AG08395 (cell line): ENCODE measurements at regions not wholly inside any gene's neighbourhood (a gene's known extent, or its start where the extent isn't known, plus 50 kb on each side); places are given as distances from the start of the nearest gene placed in this dataset.

Source experiments
- DNase-seq: peaks from one replicate; pipeline ENCODE4 v3.0.0; 2012; ENCODE audit warnings: mixed read lengths, low spot score

DNA sequence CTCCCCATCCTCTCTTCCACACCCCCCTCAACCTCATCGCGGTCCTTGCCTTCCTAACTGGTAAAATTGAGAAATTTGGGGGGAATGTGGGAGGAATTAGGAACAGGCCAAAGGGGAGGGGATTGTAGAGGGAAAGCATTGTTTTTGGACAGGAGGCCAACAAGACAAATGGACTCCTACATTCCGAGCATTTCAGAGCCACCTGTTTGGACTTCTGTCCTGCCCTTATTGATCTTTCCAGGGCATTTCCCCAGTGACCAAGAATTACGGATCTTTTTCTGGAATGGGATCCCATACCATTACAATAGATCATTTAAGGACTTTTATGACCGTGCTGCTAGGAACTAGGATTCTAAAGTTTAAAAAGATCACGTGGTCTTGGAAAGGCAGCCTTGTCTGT, 221.3 kb upstream of the ASIC2 start:
- DNase-seq: no peak

GRCh38 chr17:33515974-33516373, 222.9 kb upstream of the ASIC2 start:
- no peak for DNase-seq

GRCh38 chr17:33516645-33517044, 223.6 kb upstream of the ASIC2 start:
- no peak for DNase-seq

- DNase-seq: no peak
Observed at GRCh38 chr17:33517746-33518145, 224.7 kb upstream of the ASIC2 start.

GRCh38 chr17:33519692-33520091, 226.6 kb upstream of the ASIC2 start:
- DNase-seq: no peak

DNA sequence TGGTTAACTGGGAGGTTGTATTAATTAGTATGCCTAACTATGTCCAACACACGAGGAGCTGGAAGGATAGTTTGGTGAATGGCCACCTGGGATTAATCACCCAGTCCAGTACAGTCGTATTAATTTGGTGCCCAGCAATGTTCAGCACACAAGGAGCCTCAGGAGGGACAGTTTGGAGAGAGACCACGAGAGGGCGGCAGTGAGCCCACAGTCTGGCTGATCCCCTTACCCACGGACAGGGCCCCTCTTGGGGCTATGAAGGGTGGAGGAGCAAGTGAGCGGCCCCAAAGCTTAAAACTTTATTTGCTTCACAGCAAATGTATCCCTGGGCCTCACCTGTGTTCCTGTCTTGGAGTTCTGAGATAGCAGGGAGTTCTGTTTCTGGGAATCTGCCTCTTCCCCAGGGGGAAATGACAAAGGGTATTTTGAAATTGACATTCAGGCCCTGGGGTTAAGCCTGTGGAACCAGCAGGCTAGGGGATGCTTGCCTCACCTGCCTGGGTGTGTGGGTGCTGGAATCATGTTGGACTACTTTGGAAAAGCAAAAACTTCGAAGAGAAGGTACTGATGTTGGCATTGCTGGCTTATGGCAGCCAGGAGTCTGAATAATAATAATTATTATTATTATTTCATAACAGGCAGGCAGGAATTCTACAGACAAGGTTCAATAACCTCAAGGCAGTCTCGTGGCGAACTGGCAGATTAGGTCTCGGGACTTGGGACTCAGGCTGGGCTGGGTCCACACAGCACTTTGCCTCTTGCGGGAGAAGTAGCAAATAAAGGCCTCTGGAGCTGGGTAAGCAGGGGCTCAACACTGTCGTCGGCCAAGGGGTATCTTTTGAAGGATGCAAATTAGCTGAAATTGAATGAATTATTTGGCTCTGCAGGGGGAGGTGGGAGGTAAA, 227.6 kb upstream of the ASIC2 start:
- DNase-seq: peak; percentile 34

DNA sequence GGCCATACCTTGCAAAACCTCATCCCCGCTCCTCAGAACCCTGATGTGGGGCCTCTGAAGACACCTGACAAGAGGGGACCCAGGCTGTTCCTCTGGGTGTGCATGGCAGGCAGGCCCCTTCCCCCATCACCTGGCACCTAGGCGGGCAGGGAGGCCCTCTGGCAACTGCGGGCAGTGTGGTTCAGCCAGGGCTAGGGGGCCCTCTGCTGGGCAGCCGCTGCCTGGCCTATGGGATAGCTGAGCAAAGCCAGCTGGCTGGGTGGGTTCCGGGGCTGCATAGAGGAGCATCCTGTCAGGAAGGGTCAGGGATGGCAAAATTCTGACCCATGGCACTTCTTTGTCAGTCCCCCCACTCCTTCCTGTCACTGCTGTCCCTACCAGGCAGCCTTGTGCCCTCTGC, 228.7 kb upstream of the ASIC2 start:
- DNase-seq: no peak

- no peak for DNase-seq
Observed at GRCh38 chr17:33522623-33523022, 229.5 kb upstream of the ASIC2 start.

- peak; percentile 39 for DNase-seq
Observed at GRCh38 chr17:33523577-33523981, 230.5 kb upstream of the ASIC2 start.

GRCh38 chr17:33525186-33525585, 232.1 kb upstream of the ASIC2 start:
- no peak for DNase-seq

- no peak for DNase-seq
Observed at GRCh38 chr17:33526717-33527116, 233.6 kb upstream of the ASIC2 start.

GRCh38 chr17:33527290-33527689, 234.2 kb upstream of the ASIC2 start:
- no peak for DNase-seq

DNA sequence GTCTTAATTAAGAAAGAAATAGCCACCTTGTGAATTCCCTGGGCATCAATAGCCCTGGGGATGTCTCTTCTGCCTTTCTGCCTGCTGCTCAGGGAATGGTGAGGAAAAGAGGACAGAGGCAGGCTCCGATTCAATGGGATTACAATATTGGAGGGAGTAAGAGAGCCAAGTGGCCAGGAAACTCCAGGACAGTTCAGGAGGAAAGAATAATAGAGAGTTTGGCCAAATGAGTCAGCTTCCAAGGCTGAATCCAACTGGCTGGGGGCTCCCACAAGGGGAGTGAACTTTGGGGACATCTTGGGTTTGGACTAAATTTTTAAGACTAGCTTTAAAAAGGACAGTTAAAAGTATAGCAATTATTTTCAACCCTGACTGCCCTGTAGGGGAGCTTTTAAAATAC, 235.8 kb upstream of the ASIC2 start:
- no peak for DNase-seq

DNA sequence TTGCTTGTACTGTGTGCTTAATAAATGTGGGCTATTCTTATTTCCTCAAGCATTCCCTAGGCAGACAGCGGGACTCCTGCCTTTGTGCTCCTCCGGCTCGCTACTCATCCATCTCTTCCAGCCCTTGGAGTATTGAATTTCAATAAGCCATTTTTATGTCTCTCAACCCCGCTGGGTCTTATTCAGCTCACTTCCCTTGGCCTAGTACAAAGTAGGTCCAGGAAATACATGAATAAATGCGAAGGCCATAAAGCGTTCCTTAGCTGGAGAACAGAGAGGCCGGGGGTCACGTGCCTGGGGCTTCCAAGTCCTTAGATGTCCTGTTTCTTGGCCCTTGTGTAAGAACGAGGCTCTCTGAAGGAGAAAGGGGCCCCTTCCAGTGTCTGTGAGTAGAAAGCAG, 236.7 kb upstream of the ASIC2 start:
- DNase-seq: no peak

DNA sequence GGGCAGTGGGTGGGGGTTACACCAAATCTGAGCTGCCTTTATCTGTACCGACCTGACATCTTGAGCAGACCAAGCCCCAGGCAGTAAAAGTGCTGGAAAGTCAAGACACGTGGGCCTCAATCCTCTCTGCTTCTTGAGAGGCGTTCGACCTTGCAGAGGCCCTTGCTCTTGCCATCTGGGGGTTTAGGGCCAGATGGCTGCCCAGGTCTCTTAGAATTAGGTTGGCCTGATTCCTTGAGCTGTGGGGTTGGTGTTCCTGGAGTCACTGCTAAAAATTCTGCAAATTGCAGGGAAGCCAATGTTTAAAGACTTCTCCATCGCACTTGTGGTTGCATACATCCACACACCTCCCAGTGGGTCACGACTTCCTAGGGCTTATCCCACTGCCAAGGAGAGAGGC, 238.2 kb upstream of the ASIC2 start:
- DNase-seq: no peak

GRCh38 chr17:33534087-33534486, 241.0 kb upstream of the ASIC2 start:
- no peak for DNase-seq

- no peak for DNase-seq
Observed at GRCh38 chr17:33545124-33545523, 252.0 kb upstream of the ASIC2 start.

GRCh38 chr17:33550261-33550660, 257.2 kb upstream of the ASIC2 start:
- no peak for DNase-seq

GRCh38 chr17:33551075-33551474, 258.0 kb upstream of the ASIC2 start:
- DNase-seq: no peak

GRCh38 chr17:33551911-33552310, 258.8 kb upstream of the ASIC2 start:
- no peak for DNase-seq

GRCh38 chr17:33560165-33560564, 267.1 kb upstream of the ASIC2 start:
- DNase-seq: peak; percentile 42

GRCh38 chr17:33560871-33561270, 267.8 kb upstream of the ASIC2 start:
- DNase-seq: no peak

- no peak for DNase-seq
Observed at GRCh38 chr17:33561569-33562334, 268.7 kb upstream of the ASIC2 start.
